Lung (tissue), 11 donors: ENCODE measurements at regions not wholly inside any gene's neighbourhood (a gene's known extent, or its start where the extent isn't known, plus 50 kb on each side); places are given as distances from the start of the nearest gene placed in this dataset.

ENCODE experiments used
- ATAC-seq: fragments of 200-7000 bp; cut with Tn5 transposase; one replicate; pipeline ENCODE4 v1.9.1; 2020; ENCODE audit warnings: moderate number of reproducible peaks; ENCODE audit not compliant: insufficient read depth, low FRiP score
- DNase-seq, 3 donors: peaks; one replicate each; pipeline ENCODE4 v3.0.0-alpha.2; 2013 to 2017
- H3K27ac ChIP-seq, 2 donors: one replicate each; pipeline ENCODE4 v1.5.1; 2013; ENCODE audit warnings: mild to moderate bottlenecking in 2 of 2, moderate library complexity in 2 of 2, control low read depth in 1 of 2, inconsistent platforms in 1 of 2, low read depth in 1 of 2, low read length in 1 of 2
- H3K27me3 ChIP-seq, 3 donors: one replicate each; pipeline ENCODE4 v1.5.1; 2013; ENCODE audit warnings: low read length in 2 of 3; ENCODE audit not compliant: control insufficient read depth in 3 of 3, insufficient read depth in 3 of 3
- H3K36me3 ChIP-seq, 4 donors: one replicate each; pipeline ENCODE4 v1.5.1; 2013; ENCODE audit warnings: low read length in 4 of 4, mild to moderate bottlenecking in 1 of 4, moderate library complexity in 1 of 4; ENCODE audit not compliant: control insufficient read depth in 4 of 4, insufficient read depth in 4 of 4
- H3K4me1 ChIP-seq, 5 donors: one replicate each; pipeline ENCODE4 v1.5.1; 2013; ENCODE audit warnings: low read length in 5 of 5, mild to moderate bottlenecking in 2 of 5, moderate library complexity in 1 of 5; ENCODE audit not compliant: control insufficient read depth in 5 of 5, insufficient read depth in 5 of 5
- H3K4me3 ChIP-seq: one replicate; pipeline ENCODE4 v1.5.1; 2013; ENCODE audit warnings: mild to moderate bottlenecking, control low read depth, moderate library complexity
- H3K9ac ChIP-seq, 2 donors: one replicate each; pipeline ENCODE4 v1.5.1; 2013; ENCODE audit warnings: low read length in 2 of 2, control low read depth in 1 of 2; ENCODE audit not compliant: insufficient read depth in 1 of 2
- H3K9me3 ChIP-seq, 4 donors: one replicate each; pipeline ENCODE4 v1.5.1; 2013; ENCODE audit warnings: low read length in 3 of 4, mild to moderate bottlenecking in 1 of 4, moderate library complexity in 1 of 4; ENCODE audit not compliant: control insufficient read depth in 4 of 4, insufficient read depth in 3 of 4
- CTCF ChIP-seq: IDR thresholded peaks from 2 replicates; pipeline ENCODE4 v1.5.1; 2012; ENCODE audit warnings: mild to moderate bottlenecking; ENCODE audit errors: control extremely low read depth, extremely low read depth
- WGBS, 2 donors: extraction: QIAGEN DNeasy Blood & Tissue Kit; methylation state at CpG; one replicate each; pipeline ENCODE4 v1.1.7; 2013; 5-methylcytosine and 5-hydroxymethylcytosine counted together
- donor health status: control.
- donor health status: control.
- donor health status: Bipolar disorder and iron deficiency.
- donor health status: healthy.
- donor health status: DM: yes; HTN: yes; CAD: no.

- H3K27me3 ChIP-seq, result no peaks in the 10 kb centered on the region
- ATAC-seq, result no peak
- H3K4me3 ChIP-seq, result no peak overlapping the region
- DNase-seq, result no peak
- 91 to 92% methylated on average over 9 of the region's 9 CpGs for WGBS, 2 donors
- no peaks in the 10 kb centered on the region for H3K36me3 ChIP-seq
- no peak overlapping the region for H3K9ac ChIP-seq
- no peak overlapping the region for H3K27ac ChIP-seq
- TF ChIP-seq CTCF, result no peak
- H3K4me1 ChIP-seq, result no peaks in the 10 kb centered on the region
- H3K9me3 ChIP-seq, result peaks cover 0 to 5% (median 0%) of the 10 kb centered on the region in 4 donors
These were observed 389.4 kb upstream of the POU3F1 start for GRCh38 chr1:38436006-38436405.

GRCh38 chr1:38433084-38433722, 386.6 kb upstream of the POU3F1 start:
- DNase-seq (no peak), ATAC-seq (no peak)
- H3K27me3 ChIP-seq, result no peaks in the 10 kb centered on the region
- H3K36me3 ChIP-seq, result no peaks in the 10 kb centered on the region
- H3K4me3 ChIP-seq, result no peak overlapping the region
- no peak for TF ChIP-seq CTCF
- WGBS, 2 donors, result 60 to 63% methylated on average over 10 of the region's 10 CpGs
- no peak overlapping the region for H3K27ac ChIP-seq
- no peaks in the 10 kb centered on the region for H3K9me3 ChIP-seq
- no peaks in the 10 kb centered on the region for H3K4me1 ChIP-seq
- no peak overlapping the region for H3K9ac ChIP-seq

GRCh38 chr1:38431535-38432376, 385.2 kb upstream of the POU3F1 start:
- H3K4me1 ChIP-seq, result no peaks in the 10 kb centered on the region
- no peaks in the 10 kb centered on the region for H3K27me3 ChIP-seq
- no peaks in the 10 kb centered on the region for H3K9me3 ChIP-seq
- H3K9ac ChIP-seq, result no peak overlapping the region
- no peak for TF ChIP-seq CTCF
- no peak for ATAC-seq
- H3K27ac ChIP-seq, result no peak overlapping the region
- no peaks in the 10 kb centered on the region for H3K36me3 ChIP-seq
- no peak overlapping the region for H3K4me3 ChIP-seq
- WGBS, 2 donors, result 89 to 90% methylated on average over 3 of the region's 3 CpGs
- no peak for DNase-seq
